Left hindlimb (tissue), 1 donor: ENCODE measurements at regions not wholly inside any gene's neighbourhood (a gene's known extent, or its start where the extent isn't known, plus 50 kb on each side); places are given as distances from the start of the nearest gene placed in this dataset.

Experiments
- DNase-seq: peaks from one replicate; pipeline ENCODE4 v3.0.0-alpha.2; 2018

DNA sequence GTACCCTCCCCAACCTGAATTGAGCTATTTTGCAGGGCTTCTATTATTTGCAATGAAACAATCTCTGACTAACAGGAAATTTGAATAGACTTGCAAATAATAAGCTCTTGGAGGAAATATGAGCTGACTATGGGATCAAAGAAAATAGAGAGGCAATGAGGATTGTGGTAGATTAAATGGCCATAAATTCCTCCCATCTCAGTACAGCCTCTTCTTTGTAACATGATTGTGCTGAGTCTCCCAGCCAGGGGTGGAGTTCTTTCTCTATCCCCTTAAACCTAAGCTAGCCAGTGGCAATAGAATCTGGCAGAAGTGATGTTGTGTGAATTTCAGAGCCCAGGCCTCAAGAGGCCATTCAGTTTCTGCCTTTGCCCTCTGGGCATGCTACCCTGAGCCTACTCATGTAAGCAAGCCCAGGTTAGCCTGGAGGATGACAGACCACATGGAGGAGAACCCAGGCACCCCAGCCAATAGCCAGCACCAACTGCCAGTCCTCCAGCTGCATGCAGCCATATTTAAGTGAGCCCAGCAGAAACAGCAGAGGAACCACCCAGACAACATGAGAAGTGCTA is 86.8 kb upstream of the TP53I11 start:
- DNase-seq = no peak

DNA sequence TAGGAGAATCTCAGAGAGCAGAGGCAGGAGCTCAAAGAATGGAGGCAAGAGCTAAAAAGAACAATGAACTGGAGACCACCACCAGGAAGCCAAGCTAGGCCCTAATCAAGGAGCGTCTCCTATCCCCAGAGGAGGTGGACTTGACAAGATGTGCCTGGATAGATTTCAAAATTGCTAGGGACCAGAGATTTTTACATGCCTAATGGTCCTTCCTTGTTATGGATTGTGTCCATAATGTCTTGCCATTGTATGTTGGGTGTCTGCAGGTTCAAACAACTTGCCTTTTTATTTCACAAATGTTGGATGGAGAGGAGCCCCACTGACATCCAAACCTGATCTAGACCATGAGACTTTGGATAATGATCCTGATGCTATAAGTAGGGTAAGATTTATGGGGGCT is 88.2 kb upstream of the TP53I11 start:
- DNase-seq = no peak

DNA sequence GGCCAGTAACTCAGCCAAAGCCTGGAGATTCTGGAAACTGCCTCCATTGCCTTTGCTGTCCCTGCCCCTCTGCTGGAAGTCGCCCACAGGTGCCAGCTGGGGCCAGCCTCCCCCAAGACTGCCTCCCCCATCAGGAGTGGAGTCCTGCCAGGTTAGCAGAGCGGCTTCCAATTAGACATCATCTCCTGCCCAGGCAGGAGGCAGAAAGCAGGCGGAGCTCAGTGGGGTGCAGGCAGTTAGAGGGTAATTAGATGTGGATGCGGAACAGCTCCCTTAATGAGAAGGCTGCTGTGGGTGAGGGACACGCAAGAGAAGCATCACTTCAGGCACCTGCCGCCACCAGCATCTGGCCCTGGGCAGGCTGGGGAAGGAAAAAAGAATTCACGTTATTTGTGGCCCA is 90.9 kb upstream of the TP53I11 start:
- DNase-seq = no peak

DNA sequence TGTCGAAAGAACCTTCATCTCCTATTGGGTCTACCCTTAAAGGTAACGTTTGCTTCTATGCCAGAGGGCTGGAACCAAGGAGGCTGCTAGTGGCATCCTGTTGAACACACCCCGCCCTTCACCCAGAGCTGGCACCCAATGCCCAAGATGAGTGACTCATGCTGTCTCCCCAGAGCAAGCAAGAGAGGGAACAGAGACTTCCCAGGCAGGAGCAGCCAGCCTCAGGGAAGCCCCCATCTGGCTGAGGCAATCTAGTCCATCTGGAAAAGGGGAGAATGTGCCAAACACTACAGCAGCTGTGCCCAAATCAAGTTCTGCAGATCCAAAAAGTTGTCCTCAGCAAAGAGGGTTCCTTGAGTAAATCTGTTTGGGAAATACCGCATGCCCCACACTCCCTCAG is 91.9 kb upstream of the TP53I11 start:
- no peak for DNase-seq

GRCh38 chr11:45043755-45044475 is 93.2 kb upstream of the TP53I11 start:
- no peak for DNase-seq

DNA sequence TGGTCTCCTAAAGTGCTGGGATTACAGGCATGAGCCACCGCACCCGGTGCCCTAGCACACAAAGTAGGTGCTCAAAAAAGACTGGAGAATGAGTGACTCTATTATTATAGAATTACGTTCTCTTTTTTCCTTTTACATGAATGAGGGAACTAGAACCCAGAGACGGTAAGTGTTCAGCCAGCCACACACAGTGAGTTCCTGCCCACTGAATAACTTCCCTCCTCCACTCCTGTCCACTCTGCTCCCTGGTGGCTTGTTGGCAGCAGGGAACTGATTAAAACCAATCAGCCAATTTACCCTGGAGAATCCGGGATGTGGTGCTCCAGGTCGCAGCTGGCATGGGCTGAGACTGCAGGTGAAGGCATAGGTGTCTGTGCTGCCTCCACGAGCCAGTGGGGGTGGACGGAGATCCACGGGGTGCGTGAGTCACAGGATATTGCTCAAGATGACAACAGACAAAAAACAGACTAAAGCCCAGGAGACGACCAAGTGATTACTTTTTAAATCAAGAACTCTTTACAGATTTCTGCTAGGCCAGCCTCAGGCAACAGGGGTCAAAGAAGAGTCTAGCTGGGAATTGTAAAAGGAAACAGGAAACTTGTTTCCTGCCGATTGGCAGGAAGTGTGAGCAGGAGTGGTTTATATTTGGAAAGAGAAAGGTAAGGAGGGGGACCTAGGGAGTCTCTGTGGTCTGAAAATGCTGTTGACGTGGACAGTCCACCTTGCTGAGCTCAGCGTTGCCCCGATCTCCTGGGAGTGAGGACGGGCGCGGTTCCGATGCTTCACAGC is 95.2 kb upstream of the TP53I11 start:
- no peak for DNase-seq

DNA sequence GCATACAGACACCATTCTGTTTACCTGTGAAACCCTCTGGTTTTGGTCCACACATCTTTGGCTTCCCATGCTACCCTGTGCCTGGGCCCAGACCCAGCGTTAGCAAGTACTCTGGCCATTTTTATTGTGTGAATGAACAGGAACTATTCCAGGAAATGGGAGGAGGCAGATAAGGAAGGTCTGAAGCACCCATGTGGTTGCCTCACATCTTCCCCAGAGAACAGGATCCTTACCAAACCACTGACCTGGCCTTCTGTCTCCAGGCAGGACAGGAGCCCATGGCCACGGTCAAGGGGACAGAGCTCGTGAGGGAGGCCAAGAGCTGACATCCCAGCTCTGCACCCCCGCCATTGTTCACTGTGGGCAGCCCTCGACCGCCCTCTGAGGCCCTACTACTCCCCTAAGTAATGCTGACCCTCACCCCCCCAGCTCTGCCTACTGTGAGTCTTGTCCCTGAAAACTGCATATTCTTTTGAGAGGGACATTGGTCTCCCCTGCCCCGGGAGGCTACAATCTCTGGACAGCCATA is 97.7 kb upstream of the TP53I11 start:
- DNase-seq = no peak

- no peak for DNase-seq
Observed at GRCh38 chr11:45048870-45049691, 97.4 kb upstream of the PRDM11 start.

DNA sequence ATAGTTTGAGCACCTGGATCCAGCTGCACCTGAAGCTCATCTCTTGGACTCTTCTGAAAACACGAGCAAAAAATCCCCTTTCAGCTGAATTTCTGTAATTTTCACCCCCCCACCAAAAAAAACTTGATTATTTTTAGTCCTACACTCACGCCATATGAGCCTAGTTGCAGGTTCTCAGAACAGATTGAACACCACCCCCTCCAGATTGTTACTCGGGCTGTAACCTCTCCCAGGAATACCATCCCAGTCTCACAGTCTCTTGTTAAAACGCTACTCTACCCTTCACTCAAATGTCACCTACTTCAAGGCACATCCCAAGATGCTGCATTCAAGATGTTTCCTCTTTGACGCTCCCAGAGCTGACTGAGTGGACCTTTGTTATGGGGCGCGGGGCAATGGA is 96.3 kb upstream of the PRDM11 start:
- no peak for DNase-seq

DNA sequence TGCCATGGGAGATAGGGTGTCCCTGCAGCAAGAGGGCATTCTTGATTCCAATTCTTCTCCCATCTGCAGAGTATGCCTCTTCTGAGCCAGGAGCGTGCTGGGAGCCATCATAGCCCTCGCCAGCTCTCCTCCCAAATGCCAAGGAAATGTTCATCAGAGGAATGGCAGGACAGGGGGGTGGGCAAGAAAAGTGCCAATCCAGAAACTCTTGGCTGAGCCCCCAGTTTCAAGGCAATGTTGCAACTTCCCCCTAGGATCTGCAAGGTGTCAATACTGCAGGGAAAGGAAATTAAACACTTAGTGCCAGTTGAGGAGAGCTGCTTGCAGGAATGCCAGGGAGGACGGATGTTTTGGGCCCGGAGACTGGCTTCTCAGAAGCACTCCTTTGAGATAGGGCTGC is 94.8 kb upstream of the PRDM11 start:
- no peak for DNase-seq

DNA sequence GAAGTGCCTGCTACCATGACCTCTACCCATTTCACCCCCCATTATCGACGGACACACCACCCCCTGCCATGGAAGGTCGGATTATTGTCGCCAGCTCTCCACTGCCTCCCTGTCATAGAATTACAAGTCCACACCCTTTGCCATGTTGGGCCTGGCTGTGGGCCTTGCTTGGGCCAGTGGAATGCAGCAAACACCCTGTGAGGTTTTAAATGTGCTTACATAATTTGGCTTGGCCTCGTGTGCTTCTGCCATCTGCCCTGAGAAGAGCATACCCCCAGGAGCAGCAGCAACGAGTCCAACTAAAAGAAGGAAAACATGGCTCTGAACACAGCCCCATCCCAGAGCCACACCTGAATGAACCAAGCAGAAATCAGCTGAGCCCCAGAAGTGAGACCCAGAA is 94.1 kb upstream of the PRDM11 start:
- DNase-seq = no peak

GRCh38 chr11:45053736-45054446 is 92.5 kb upstream of the PRDM11 start:
- DNase-seq = no peak

- DNase-seq = no peak
Observed at GRCh38 chr11:45054956-45055355, 91.5 kb upstream of the PRDM11 start.

DNA sequence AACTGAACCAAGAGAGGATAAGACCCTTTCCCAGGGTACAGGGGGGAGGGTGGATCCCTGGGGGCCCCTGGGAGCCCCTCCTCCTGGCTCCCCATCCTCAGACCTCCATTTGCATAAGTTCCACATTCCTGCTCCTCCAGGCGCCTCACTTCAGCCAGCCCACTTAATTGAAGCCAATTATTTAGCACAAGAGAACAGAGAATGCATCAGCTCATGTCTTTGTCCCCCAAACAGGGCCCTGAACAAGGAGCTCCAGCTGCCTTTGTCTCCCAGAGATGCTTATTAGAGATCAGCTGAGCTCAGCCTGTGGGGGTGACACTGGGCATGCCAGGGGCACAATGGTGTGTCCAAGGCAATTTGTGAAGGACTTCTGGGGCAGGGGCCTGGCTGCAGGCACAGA is 89.9 kb upstream of the PRDM11 start:
- DNase-seq = no peak

DNA sequence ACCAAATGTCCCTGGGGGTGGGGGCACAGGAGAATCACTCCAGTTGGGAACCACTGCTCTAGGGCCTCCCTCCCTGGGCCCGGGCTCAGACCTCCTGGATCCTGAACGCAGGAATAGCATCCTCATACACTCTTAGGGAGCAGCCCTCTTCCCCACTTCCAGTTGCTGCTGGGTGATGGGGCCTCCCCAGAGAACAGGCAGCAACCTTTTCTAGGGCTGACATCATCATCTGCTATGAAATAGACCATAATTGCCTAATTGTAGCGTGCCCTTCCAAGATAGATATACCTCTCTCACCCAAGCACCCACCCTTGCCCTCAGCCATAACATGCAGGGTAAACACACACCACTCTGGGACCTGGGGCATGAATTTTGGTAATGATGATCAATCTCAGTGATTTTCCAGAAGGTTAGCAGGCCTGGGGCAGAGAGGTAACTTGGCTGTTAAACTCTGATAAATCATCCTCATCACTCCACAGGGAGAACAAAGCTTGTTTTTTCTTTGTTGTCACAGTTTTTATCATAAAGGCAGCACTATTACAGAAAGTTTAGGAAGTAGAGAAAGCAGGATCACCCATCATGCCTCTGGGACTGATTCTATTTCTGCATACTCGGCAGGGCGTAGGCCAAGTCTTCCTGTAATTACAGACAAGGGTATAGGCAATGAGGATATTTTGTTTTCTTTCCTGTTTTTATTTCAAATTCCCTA is 88.3 kb upstream of the PRDM11 start:
- no peak for DNase-seq

GRCh38 chr11:45058647-45058950 is 87.8 kb upstream of the PRDM11 start:
- peak; percentile 70 for DNase-seq

- DNase-seq = no peak
Observed at GRCh38 chr11:45060707-45061106, 85.7 kb upstream of the PRDM11 start.

- no peak for DNase-seq
Observed at GRCh38 chr11:45061641-45062040, 84.8 kb upstream of the PRDM11 start.

GRCh38 chr11:45062115-45062514 is 84.3 kb upstream of the PRDM11 start:
- DNase-seq = no peak

DNA sequence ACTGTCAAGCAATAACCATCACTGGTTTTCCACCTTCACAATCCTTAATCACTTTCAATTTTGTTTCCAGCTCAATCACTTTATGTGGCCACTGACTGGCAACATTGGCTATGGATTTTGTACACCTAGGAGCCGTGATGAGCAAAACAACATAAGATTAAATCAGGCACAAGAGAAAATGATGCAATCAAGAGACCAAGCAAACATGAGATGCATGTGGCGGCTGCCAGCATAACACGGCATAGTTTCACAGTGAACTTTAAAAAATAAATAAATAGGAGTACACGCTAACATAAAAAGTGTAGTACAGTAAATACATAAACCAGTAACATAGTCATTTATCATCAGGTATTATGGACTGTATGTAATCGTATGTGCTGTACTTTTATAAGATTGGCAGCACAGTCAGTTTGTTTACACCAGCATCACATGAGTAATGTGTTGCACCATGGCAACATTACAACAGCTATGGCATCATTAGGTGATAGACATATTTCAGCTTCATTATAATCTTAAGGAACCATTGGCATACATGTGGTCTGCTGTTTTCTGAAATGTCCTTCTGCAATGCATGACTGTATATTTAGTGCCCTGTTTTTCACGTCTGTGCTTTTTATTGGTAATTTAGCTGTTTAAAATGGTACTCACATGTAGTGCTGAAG is 83.3 kb upstream of the PRDM11 start:
- DNase-seq = no peak

- no peak for DNase-seq
Observed at GRCh38 chr11:45063669-45064068, 82.8 kb upstream of the PRDM11 start.
